SU-DHL-6 (cell line): ENCODE measurements at regions not wholly inside any gene's neighbourhood (a gene's known extent, or its start where the extent isn't known, plus 50 kb on each side); places are given as distances from the start of the nearest gene placed in this dataset.

ENCODE experiments used
- H2AFZ ChIP-seq: fragments of 200-600 bp; sonication (generic); 2 replicates; pipeline ENCODE4 v1.6.1; 2014; ENCODE audit warnings: low read depth, mild to moderate bottlenecking, moderate library complexity, mixed read lengths, antibody characterized with exemption, low read length; ENCODE audit not compliant: severe bottlenecking
- H3F3A ChIP-seq: fragments of 200-600 bp; shearing (Covaris generic); 2 replicates; pipeline ENCODE4 v1.6.0; 2016; ENCODE audit warnings: antibody characterized with exemption, mild to moderate bottlenecking; ENCODE audit not compliant: insufficient read depth
- H3K27ac ChIP-seq: fragments of 200-600 bp; sonication (generic); 2 replicates; pipeline ENCODE4 v1.5.1; 2016; ENCODE audit warnings: low read depth, mild to moderate bottlenecking, low read length, moderate library complexity, mixed read lengths
- H3K27me3 ChIP-seq: fragments of 200-600 bp; sonication (generic), shearing (Covaris generic); 2 replicates; pipeline ENCODE4 v1.6.0; 2014; ENCODE audit warnings: mild to moderate bottlenecking, low read length
- H3K36me3 ChIP-seq: fragments of 200-600 bp; sonication (generic); 2 replicates; pipeline ENCODE4 v1.6.1; 2014; ENCODE audit warnings: mild to moderate bottlenecking, low read length, mixed read lengths
- H3K4me2 ChIP-seq: fragments of 300-600, 200-600 bp; shearing (Covaris generic), sonication (generic); 2 replicates; pipeline ENCODE4 v1.6.0; 2014; ENCODE audit warnings: low read length, low read depth, mild to moderate bottlenecking; ENCODE audit not compliant: poor library complexity, severe bottlenecking
- H3K4me3 ChIP-seq: fragments of 200-600 bp; sonication (generic); 2 replicates; pipeline ENCODE4 v1.5.1; 2014; ENCODE audit warnings: antibody characterized with exemption, low read length, mild to moderate bottlenecking, mixed read lengths; ENCODE audit not compliant: insufficient read depth, poor library complexity, severe bottlenecking
- H3K79me2 ChIP-seq: fragments of 200-600 bp; sonication (generic); 2 replicates; pipeline ENCODE4 v1.6.1; 2014; ENCODE audit warnings: mild to moderate bottlenecking, low read length, moderate library complexity; ENCODE audit not compliant: insufficient read depth
- H3K9ac ChIP-seq: fragments of 200-600 bp; sonication (generic); 2 replicates; pipeline ENCODE4 v1.7.0; 2014; ENCODE audit warnings: mild to moderate bottlenecking, low read length
- H3K9me2 ChIP-seq: fragments of 200-600 bp; sonication (generic); replicated peaks from 2 replicates; pipeline ENCODE4 v1.6.1; 2014; ENCODE audit warnings: low read length; ENCODE audit not compliant: insufficient read depth
- H3K9me3 ChIP-seq: fragments of 200-600 bp; sonication (generic); 2 replicates; pipeline ENCODE4 v1.6.1; 2014; ENCODE audit warnings: low read length, mixed read lengths; ENCODE audit not compliant: insufficient read depth
- H4K20me1 ChIP-seq: fragments of 200-600 bp; sonication (generic); 2 replicates; pipeline ENCODE4 v1.6.1; 2014; ENCODE audit warnings: low read depth, mild to moderate bottlenecking, antibody characterized with exemption, low read length, moderate library complexity, mixed read lengths
- CTCF ChIP-seq: fragments of 200-600 bp; sonication (generic); IDR thresholded peaks from one replicate; pipeline ENCODE4 v1.5.1; 2017; ENCODE audit warnings: antibody characterized with exemption, mild to moderate bottlenecking, low read length, moderate library complexity; ENCODE audit not compliant: insufficient read depth, poor library complexity, severe bottlenecking
- EZH2phosphoT487 ChIP-seq: fragments of 200-600 bp; sonication (generic), shearing (Covaris generic); conservative IDR thresholded peaks from 2 replicates; pipeline ENCODE4 v1.6.1; 2018; ENCODE audit warnings: mild to moderate bottlenecking, antibody characterized with exemption, low read length, moderate library complexity, mixed read lengths

GRCh38 chr10:129375171-129375570 lies 91.9 kb upstream of the MGMT start:
- H3K36me3 ChIP-seq = no peaks in the 10 kb centered on the region
- H3K4me3 ChIP-seq = no peak overlapping the region
- no peaks in the 10 kb centered on the region for H3K27me3 ChIP-seq
- no peak overlapping the region for H3K9ac ChIP-seq
- no peaks in the 10 kb centered on the region for H3K9me3 ChIP-seq
- H3K4me2 ChIP-seq = no peak overlapping the region
- H3F3A ChIP-seq = no peaks in the 10 kb centered on the region
- no peak for TF ChIP-seq EZH2phosphoT487
- TF ChIP-seq CTCF = no peak
- no peak overlapping the region for H2AFZ ChIP-seq
- H4K20me1 ChIP-seq = no peaks in the 10 kb centered on the region
- H3K9me2 ChIP-seq = no peaks in the 10 kb centered on the region
- H3K79me2 ChIP-seq = no peaks in the 10 kb centered on the region
- H3K27ac ChIP-seq = no peak overlapping the region

- Histone ChIP-seq H4K20me1 (no peaks in the 10 kb centered on the region), H3K36me3 (no peaks in the 10 kb centered on the region), H3F3A (no peaks in the 10 kb centered on the region), H3K4me2 (no peak overlapping the region), H3K4me3 (no peak overlapping the region), H3K9ac (no peak overlapping the region), H2AFZ (no peak overlapping the region), H3K9me3 (no peaks in the 10 kb centered on the region), H3K27me3 (no peaks in the 10 kb centered on the region), H3K27ac (no peak overlapping the region), H3K79me2 (no peaks in the 10 kb centered on the region), H3K9me2 (no peaks in the 10 kb centered on the region)
- TF ChIP-seq CTCF = no peak
- no peak for TF ChIP-seq EZH2phosphoT487
Observed at GRCh38 chr10:129375912-129376311, 91.1 kb upstream of the MGMT start.

GRCh38 chr10:129380279-129380678 lies 86.8 kb upstream of the MGMT start:
- Histone ChIP-seq H3K27me3 (no peaks in the 10 kb centered on the region; the same call in 1 of the 2 replicates), H3K4me2 (no peak overlapping the region), H3K9me3 (no peaks in the 10 kb centered on the region), H3K9ac (no peak overlapping the region), H3F3A (no peaks in the 10 kb centered on the region), H3K36me3 (no peaks in the 10 kb centered on the region), H3K27ac (no peak overlapping the region), H3K4me3 (no peak overlapping the region), H3K9me2 (no peaks in the 10 kb centered on the region), H3K79me2 (no peaks in the 10 kb centered on the region), H4K20me1 (no peaks in the 10 kb centered on the region), H2AFZ (no peak overlapping the region)
- TF ChIP-seq EZH2phosphoT487 = no peak
- TF ChIP-seq CTCF = no peak
